Mesenchymal stem cell (in vitro differentiated cells and primary cell): ENCODE measurements at regions not wholly inside any gene's neighbourhood (a gene's known extent, or its start where the extent isn't known, plus 50 kb on each side); places are given as distances from the start of the nearest gene placed in this dataset.

Experiments used
- DNase-seq: peaks from one replicate; pipeline ENCODE4 v3.0.0-alpha.2; 2013
- H2AFZ ChIP-seq: one replicate; pipeline ENCODE4 v1.6.1; 2013; ENCODE audit warnings: low read depth, mild to moderate bottlenecking, control low read depth, inconsistent platforms, low read length, moderate library complexity
- H2AK5ac ChIP-seq: 2 replicates; pipeline ENCODE4 v1.6.1; 2013; ENCODE audit warnings: low read length, moderate library complexity, mild to moderate bottlenecking, inconsistent platforms; ENCODE audit not compliant: severe bottlenecking
- H2BK120ac ChIP-seq: one replicate; pipeline ENCODE4 v1.6.1; 2013; ENCODE audit warnings: low read depth, mild to moderate bottlenecking, inconsistent platforms, low read length, moderate library complexity
- H2BK12ac ChIP-seq, 2 experiments: one replicate each; pipeline ENCODE4 v1.6.1; 2013; ENCODE audit warnings: inconsistent platforms in 2 of 2, low read length in 2 of 2, mild to moderate bottlenecking in 2 of 2, moderate library complexity in 2 of 2, control low read depth in 1 of 2
- H2BK15ac ChIP-seq: one replicate; pipeline ENCODE4 v1.6.1; 2013; ENCODE audit warnings: mild to moderate bottlenecking, low read depth, inconsistent platforms; ENCODE audit not compliant: poor library complexity, severe bottlenecking
- H2BK5ac ChIP-seq: 2 replicates; pipeline ENCODE4 v1.6.1; 2013; ENCODE audit warnings: low read depth, mild to moderate bottlenecking, low read length, control low read depth, inconsistent platforms; ENCODE audit not compliant: poor library complexity, severe bottlenecking
- H3K14ac ChIP-seq, 2 experiments: one replicate each; pipeline ENCODE4 v1.6.1; 2013; ENCODE audit warnings: inconsistent platforms in 2 of 2, low read length in 2 of 2, control low read depth in 1 of 2, mild to moderate bottlenecking in 1 of 2, moderate library complexity in 1 of 2
- H3K18ac ChIP-seq, 2 experiments: one replicate each; pipeline ENCODE4 v1.6.1; 2013; ENCODE audit warnings: inconsistent platforms in 2 of 2, low read length in 2 of 2, control low read depth in 1 of 2, low read depth in 1 of 2, mild to moderate bottlenecking in 1 of 2
- H3K23ac ChIP-seq, 2 experiments: one replicate each; pipeline ENCODE4 v1.6.1; 2013; ENCODE audit warnings: inconsistent platforms in 2 of 2, low read length in 2 of 2, mild to moderate bottlenecking in 2 of 2, moderate library complexity in 2 of 2, control low read depth in 1 of 2
- H3K27ac ChIP-seq: 2 replicates; pipeline ENCODE4 v1.5.1; 2013; ENCODE audit warnings: mild to moderate bottlenecking, moderate library complexity, low read length, control low read depth, inconsistent platforms; ENCODE audit not compliant: poor library complexity, severe bottlenecking
- H3K27me3 ChIP-seq, 2 experiments: 2 replicates each; pipeline versions ENCODE4 v1.6.1 to v1.7.0; 2013; ENCODE audit warnings: low read length in 2 of 2, mild to moderate bottlenecking in 2 of 2, moderate library complexity in 2 of 2, control low read depth in 1 of 2, inconsistent platforms in 1 of 2; ENCODE audit not compliant: control insufficient read depth in 1 of 2, insufficient read depth in 1 of 2
- H3K36me3 ChIP-seq, 2 experiments: 2 replicates each; pipeline versions ENCODE4 v1.6.1 to v1.7.0; 2013; ENCODE audit warnings: low read length in 2 of 2, control low read depth in 1 of 2, inconsistent platforms in 1 of 2, low read depth in 1 of 2, mild to moderate bottlenecking in 1 of 2; ENCODE audit not compliant: insufficient read depth in 2 of 2, control insufficient read depth in 1 of 2
- H3K4ac ChIP-seq, 2 experiments: one replicate each; pipeline ENCODE4 v1.6.1; 2013; ENCODE audit warnings: inconsistent platforms in 2 of 2, low read length in 2 of 2, mild to moderate bottlenecking in 2 of 2, moderate library complexity in 2 of 2, control low read depth in 1 of 2, low read depth in 1 of 2
- H3K4me1 ChIP-seq: 2 replicates; pipeline ENCODE4 v1.6.1; 2013; ENCODE audit warnings: low read depth, low read length, control low read depth; ENCODE audit not compliant: control insufficient read depth, insufficient read depth
- H3K4me2 ChIP-seq: 2 replicates; pipeline ENCODE4 v1.6.1; 2013; ENCODE audit warnings: low read length, mild to moderate bottlenecking, inconsistent platforms; ENCODE audit not compliant: poor library complexity, severe bottlenecking
- H3K4me3 ChIP-seq, 2 experiments: 2 replicates each; pipeline versions ENCODE4 v1.5.1 to v1.7.0; 2013; ENCODE audit warnings: low read length in 2 of 2, mild to moderate bottlenecking in 2 of 2, control low read depth in 1 of 2, low read depth in 1 of 2; ENCODE audit not compliant: insufficient read depth in 1 of 2
- H3K79me1 ChIP-seq: replicated peaks from 2 replicates; pipeline ENCODE4 v1.6.1; 2013; ENCODE audit warnings: mild to moderate bottlenecking, control low read depth, low read length, inconsistent platforms; ENCODE audit not compliant: poor library complexity, severe bottlenecking
- H3K9ac ChIP-seq: 2 replicates; pipeline ENCODE4 v1.7.0; 2013; ENCODE audit warnings: mild to moderate bottlenecking, low read length, moderate library complexity
- H3K9me3 ChIP-seq: 2 replicates; pipeline ENCODE4 v1.7.0; 2013; ENCODE audit warnings: mild to moderate bottlenecking, low read length; ENCODE audit not compliant: control insufficient read depth
- H4K8ac ChIP-seq: one replicate; pipeline ENCODE4 v1.6.1; 2013; ENCODE audit warnings: inconsistent platforms, mild to moderate bottlenecking, low read length, moderate library complexity
- H4K91ac ChIP-seq: one replicate; pipeline ENCODE4 v1.6.1; 2013; ENCODE audit warnings: mild to moderate bottlenecking, low read length, inconsistent platforms
- WGBS: methylation state at CpG from one replicate; pipeline ENCODE4 v1.1.7; 2013; ENCODE audit warnings: mixed read lengths; 5-methylcytosine and 5-hydroxymethylcytosine counted together

DNA sequence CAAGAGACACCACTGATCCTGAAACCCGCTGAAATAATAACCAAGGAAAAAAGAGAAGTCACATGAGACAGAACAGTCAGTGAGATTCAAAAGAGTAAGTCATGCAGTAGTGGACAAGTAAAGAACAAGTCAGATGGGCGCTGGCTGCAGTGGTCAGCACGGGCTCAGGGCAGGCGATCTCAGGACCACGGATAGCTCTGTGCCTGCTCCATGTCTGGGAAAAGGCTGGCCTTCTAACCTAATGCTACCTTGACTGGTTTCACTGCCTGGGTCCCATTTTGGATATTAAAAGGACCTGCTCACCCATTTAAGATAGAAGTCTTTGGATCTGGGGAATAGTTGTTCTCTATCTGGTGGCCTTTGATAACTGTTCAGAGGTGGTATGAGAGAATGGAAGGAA is 61.7 kb upstream of the LCLAT1 start:
- Histone ChIP-seq H2AFZ (no peak overlapping the region), H3K36me3 (no peaks in the 10 kb centered on the region), H3K4ac (no peak overlapping the region), H2AK5ac (no peak overlapping the region), H3K9ac (no peak overlapping the region), H2BK5ac (no peak overlapping the region), H2BK15ac (no peak overlapping the region), H3K27ac (no peak overlapping the region), H3K14ac (no peak overlapping the region), H3K23ac (no peak overlapping the region), H3K4me3 (no peak overlapping the region), H3K18ac (no peak overlapping the region), H4K91ac (no peak overlapping the region), H3K4me1 (no peaks in the 10 kb centered on the region), H3K4me2 (no peak overlapping the region), H3K9me3 (no peaks in the 10 kb centered on the region), H4K8ac (no peak overlapping the region), H3K79me1 (no peaks in the 10 kb centered on the region), H2BK120ac (no peak overlapping the region), H2BK12ac (no peak overlapping the region), H3K27me3 (peaks cover 3 to 46% of the 10 kb centered on the region in 2 experiments)
- 31% methylated on average over 5 of the region's 5 CpGs for WGBS
- peak; percentile 65 for DNase-seq

DNA sequence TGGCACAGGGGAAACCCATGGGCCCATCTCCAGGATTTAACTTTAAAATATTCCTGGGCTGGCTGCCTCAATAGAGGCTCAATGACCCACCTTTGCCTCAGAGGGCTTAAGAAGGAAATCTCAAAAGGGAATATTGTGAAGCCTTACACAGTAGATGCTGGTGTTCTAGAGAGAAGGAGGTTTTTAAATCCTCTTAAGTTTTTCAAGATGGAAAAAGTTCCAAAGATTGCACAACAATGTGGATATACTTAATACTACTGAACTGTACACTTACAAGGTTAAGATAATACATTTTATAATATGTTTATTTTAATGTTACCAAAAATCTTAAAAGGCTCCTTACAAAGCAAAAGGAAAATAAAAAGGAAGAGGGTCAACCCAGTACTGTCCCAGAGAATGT is 54.9 kb upstream of the LCLAT1 start:
- Histone ChIP-seq H2BK12ac (no peak overlapping the region), H3K36me3 (no peaks in the 10 kb centered on the region), H3K4ac (no peak overlapping the region), H3K79me1 (no peaks in the 10 kb centered on the region), H4K8ac (no peak overlapping the region), H3K4me3 (no peak overlapping the region), H2AFZ (no peak overlapping the region), H3K9me3 (no peaks in the 10 kb centered on the region), H2BK120ac (no peak overlapping the region), H3K27me3 (peaks cover 3 to 32% of the 10 kb centered on the region in 2 experiments), H2AK5ac (no peak overlapping the region), H3K9ac (no peak overlapping the region), H3K4me2 (no peak overlapping the region), H3K18ac (no peak overlapping the region), H3K4me1 (no peaks in the 10 kb centered on the region), H3K27ac (no peak overlapping the region), H4K91ac (no peak overlapping the region), H2BK5ac (no peak overlapping the region), H3K14ac (no peak overlapping the region), H2BK15ac (no peak overlapping the region), H3K23ac (no peak overlapping the region)
- DNase-seq = no peak

- no peak overlapping the region for H3K14ac ChIP-seq
- H4K91ac ChIP-seq = no peak overlapping the region
- H3K4me1 ChIP-seq = no peaks in the 10 kb centered on the region
- no peak overlapping the region for H2BK120ac ChIP-seq
- H3K18ac ChIP-seq = no peak overlapping the region
- no peaks in the 10 kb centered on the region for H3K79me1 ChIP-seq
- H3K4me2 ChIP-seq = no peak overlapping the region
- H3K23ac ChIP-seq = no peak overlapping the region
- no peak overlapping the region for H3K4ac ChIP-seq
- H3K27ac ChIP-seq = no peak overlapping the region
- H2AK5ac ChIP-seq = no peak overlapping the region
- H2BK5ac ChIP-seq = no peak overlapping the region
- no peak overlapping the region for H2BK12ac ChIP-seq
- H3K4me3 ChIP-seq = no peak overlapping the region
- no peak overlapping the region for H2BK15ac ChIP-seq
- no peak overlapping the region for H3K9ac ChIP-seq
- no peaks in the 10 kb centered on the region for H3K36me3 ChIP-seq
- no peak overlapping the region for H2AFZ ChIP-seq
- no peak for DNase-seq
- 100% methylated on average over 1 of the region's 1 CpG for WGBS
- no peak overlapping the region for H4K8ac ChIP-seq
- no peaks in the 10 kb centered on the region for H3K9me3 ChIP-seq
- H3K27me3 ChIP-seq = peaks cover 3 to 29% of the 10 kb centered on the region in 2 experiments
Measured at GRCh38 chr2:30393510-30393909, 53.5 kb upstream of the LCLAT1 start.

DNA sequence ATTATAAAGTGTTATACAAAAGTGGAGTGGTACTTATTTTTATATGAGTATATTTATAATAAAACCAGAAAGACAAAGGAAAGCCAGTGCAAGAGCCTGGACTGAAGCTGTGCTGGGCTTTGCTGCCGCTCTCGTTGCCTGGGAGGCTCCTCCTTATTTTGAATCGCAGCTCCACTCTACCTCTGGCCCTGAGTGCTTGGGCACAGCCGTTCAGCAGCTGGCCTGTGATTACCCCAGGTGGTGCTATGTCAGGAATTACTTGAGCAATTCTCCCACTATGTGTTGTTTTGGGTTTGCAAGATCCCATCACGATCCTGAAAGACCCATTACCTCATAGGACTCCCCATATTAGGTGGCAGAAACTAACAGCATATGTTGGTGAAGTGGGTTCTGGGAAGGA is 53.0 kb upstream of the LCLAT1 start:
- Histone ChIP-seq H3K79me1 (no peaks in the 10 kb centered on the region), H3K4me2 (no peak overlapping the region), H3K14ac (no peak overlapping the region), H3K27me3 (peaks cover 2 to 24% of the 10 kb centered on the region in 2 experiments), H3K18ac (no peak overlapping the region), H3K4me1 (no peaks in the 10 kb centered on the region), H3K9me3 (no peaks in the 10 kb centered on the region), H2BK15ac (no peak overlapping the region), H4K8ac (no peak overlapping the region), H3K23ac (no peak overlapping the region), H3K27ac (no peak overlapping the region), H2BK120ac (no peak overlapping the region), H2BK12ac (no peak overlapping the region), H2BK5ac (no peak overlapping the region), H2AFZ (no peak overlapping the region), H2AK5ac (no peak overlapping the region), H3K36me3 (no peaks in the 10 kb centered on the region), H3K9ac (no peak overlapping the region), H3K4me3 (no peak overlapping the region), H4K91ac (no peak overlapping the region), H3K4ac (no peak overlapping the region)
- DNase-seq = no peak
- 63% methylated on average over 4 of the region's 5 CpGs for WGBS
